GM23338 (cell line): ENCODE measurements at regions not wholly inside any gene's neighbourhood (a gene's known extent, or its start where the extent isn't known, plus 50 kb on each side); places are given as distances from the start of the nearest gene placed in this dataset.

Source experiments
- ATAC-seq: fragments of 200-7000 bp; cut with Tn5 transposase; 3 replicates; pipeline ENCODE4 v1.9.1; 2020
- DNase-seq: peaks from one replicate; pipeline ENCODE4 v3.0.0-alpha.2; 2015; ENCODE audit warnings: low spot score
- H2AFZ ChIP-seq: fragments of 200-600 bp; sonication (generic); 2 replicates; pipeline ENCODE4 v1.8.0; 2016; ENCODE audit warnings: antibody characterized with exemption, mild to moderate bottlenecking, moderate library complexity
- H3F3A ChIP-seq: fragments of 200-600 bp; sonication (generic); replicated peaks from 2 replicates; pipeline ENCODE4 v1.8.0; 2017; ENCODE audit warnings: antibody characterized with exemption, mixed run types, low read depth
- H3K27ac ChIP-seq: fragments of 200-600 bp; sonication (generic); 2 replicates; pipeline ENCODE4 v1.6.1; 2016; ENCODE audit warnings: low read depth
- H3K27me3 ChIP-seq: fragments of 200-600 bp; sonication (generic); 2 replicates; pipeline ENCODE4 v1.8.0; 2016; ENCODE audit warnings: mild to moderate bottlenecking, mixed run types, moderate library complexity; ENCODE audit not compliant: insufficient read depth
- H3K36me3 ChIP-seq: fragments of 200-600 bp; sonication (generic); 2 replicates; pipeline ENCODE4 v1.8.0; 2016; ENCODE audit warnings: mild to moderate bottlenecking; ENCODE audit not compliant: insufficient read depth
- H3K4me1 ChIP-seq: fragments of 200-600 bp; sonication (generic); 2 replicates; pipeline ENCODE4 v1.8.0; 2016; ENCODE audit warnings: mild to moderate bottlenecking, moderate library complexity; ENCODE audit not compliant: insufficient read depth
- H3K4me2 ChIP-seq: fragments of 200-600 bp; sonication (generic); 2 replicates; pipeline ENCODE4 v1.7.1; 2017; ENCODE audit warnings: mixed run types
- H3K4me3 ChIP-seq: fragments of 200-600 bp; sonication (generic); 2 replicates; pipeline ENCODE4 v1.6.1; 2016; ENCODE audit warnings: mixed run types
- H3K79me2 ChIP-seq: fragments of 200-600 bp; sonication (generic); replicated peaks from 2 replicates; pipeline ENCODE4 v1.8.0; 2017; ENCODE audit warnings: mild to moderate bottlenecking; ENCODE audit not compliant: insufficient read depth
- H3K9me2 ChIP-seq: fragments of 200-600 bp; sonication (generic); 2 replicates; pipeline ENCODE4 v1.8.0; 2017; ENCODE audit not compliant: insufficient read depth
- H4K20me1 ChIP-seq: fragments of 200-600 bp; sonication (generic); replicated peaks from 2 replicates; pipeline ENCODE4 v1.8.0; 2017; ENCODE audit warnings: mild to moderate bottlenecking; ENCODE audit not compliant: insufficient read depth
- H3K27ac Mint-ChIP-seq: 2 replicates; pipeline ENCODE4 v1.8.0; 2020; ENCODE audit warnings: inconsistent platforms, mild to moderate bottlenecking, moderate library complexity, mixed read lengths
- H3K27me3 Mint-ChIP-seq: 3 replicates; pipeline ENCODE4 v1.8.0; 2022; ENCODE audit warnings: low read depth, mild to moderate bottlenecking, moderate library complexity, mixed read lengths, inconsistent platforms; ENCODE audit not compliant: insufficient read depth, poor library complexity
- H3K36me3 Mint-ChIP-seq: 3 replicates; pipeline ENCODE4 v1.8.0; 2021; ENCODE audit warnings: low read depth, mild to moderate bottlenecking, inconsistent platforms, moderate library complexity, mixed read lengths
- H3K4me1 Mint-ChIP-seq: 3 replicates; pipeline ENCODE4 v1.8.0; 2020; ENCODE audit warnings: mild to moderate bottlenecking, inconsistent platforms, mixed read lengths
- H3K4me3 Mint-ChIP-seq: 3 replicates; pipeline ENCODE4 v1.8.0; 2021; ENCODE audit warnings: moderate library complexity, mild to moderate bottlenecking, inconsistent platforms, mixed read lengths
- H3K9me3 Mint-ChIP-seq: 3 replicates; pipeline ENCODE4 v1.8.0; 2020; ENCODE audit warnings: moderate library complexity, mild to moderate bottlenecking, inconsistent platforms, mixed read lengths
- CREB1 ChIP-seq: fragments of 250-450 bp; sonication (Bioruptor Pico); IDR thresholded peaks from 2 replicates; pipeline ENCODE4 v1.5.0; 2020; ENCODE audit warnings: low read depth, mild to moderate bottlenecking, moderate library complexity
- CTCF ChIP-seq, 2 experiments: fragments of 200-600 bp in 1 of 2; sonication (generic) in 1 of 2; conservative IDR thresholded peaks; 2 replicates each; pipeline versions ENCODE4 v1.5.1 to v1.6.1; 2016 to 2017; ENCODE audit warnings: antibody characterized with exemption in 2 of 2, low read depth in 2 of 2, mild to moderate bottlenecking in 2 of 2, moderate library complexity in 1 of 2
- ETS1 ChIP-seq: IDR thresholded peaks from 2 replicates; pipeline ENCODE4 v1.6.1; 2016; ENCODE audit warnings: antibody characterized with exemption
- EZH2 ChIP-seq: fragments of 200-600 bp; sonication (generic); IDR thresholded peaks from one replicate; pipeline ENCODE4 v1.8.0; 2017; ENCODE audit warnings: antibody characterized with exemption, mild to moderate bottlenecking, low read depth; ENCODE audit not compliant: unreplicated experiment
- EZH2phosphoT487 ChIP-seq: fragments of 200-600 bp; sonication (generic); IDR thresholded peaks from one replicate; pipeline ENCODE4 v1.8.1; 2018; ENCODE audit warnings: antibody characterized with exemption; ENCODE audit not compliant: unreplicated experiment
- JUNB ChIP-seq: IDR thresholded peaks from one replicate; pipeline ENCODE4 v1.6.1; 2016; ENCODE audit warnings: antibody characterized with exemption; ENCODE audit not compliant: unreplicated experiment
- NANOG ChIP-seq: IDR thresholded peaks from 2 replicates; pipeline ENCODE4 v1.6.1; 2016; ENCODE audit warnings: antibody characterized with exemption, borderline replicate concordance
- POLR2AphosphoS5 ChIP-seq: IDR thresholded peaks from 2 replicates; pipeline ENCODE4 v1.6.1; 2016; ENCODE audit warnings: antibody characterized with exemption, low read depth
- REST ChIP-seq: IDR thresholded peaks from one replicate; pipeline ENCODE4 v1.6.1; 2018; ENCODE audit warnings: antibody characterized with exemption; ENCODE audit not compliant: unreplicated experiment
- STAT1 ChIP-seq: IDR thresholded peaks from one replicate; pipeline ENCODE4 v1.6.1; 2016; ENCODE audit warnings: antibody characterized with exemption; ENCODE audit not compliant: unreplicated experiment
- ZNF114 ChIP-seq: fragments of 250-450 bp; sonication (Bioruptor Pico); IDR thresholded peaks from 2 replicates; pipeline ENCODE4 v1.5.0; 2020; ENCODE audit warnings: mild to moderate bottlenecking, moderate library complexity
- ZNF331 ChIP-seq: fragments of 250-450 bp; sonication (Bioruptor Pico); IDR thresholded peaks from 2 replicates; pipeline ENCODE4 v1.5.0; 2020; ENCODE audit warnings: low read depth, mild to moderate bottlenecking, moderate library complexity
- ZNF462 ChIP-seq: fragments of 250-450 bp; sonication (Bioruptor Pico); IDR thresholded peaks from 2 replicates; pipeline ENCODE4 v1.5.0; 2020; ENCODE audit warnings: mild to moderate bottlenecking, moderate library complexity

GRCh38 chr16:64133366-64133765, 988.5 kb downstream of the CDH11 start:
- H3K36me3 ChIP-seq = no peaks in the 10 kb centered on the region
- ATAC-seq (no peak), DNase-seq (no peak)
- no peak overlapping the region for H3K27ac Mint-ChIP-seq
- H3F3A ChIP-seq = no peaks in the 10 kb centered on the region
- no peaks in the 10 kb centered on the region for H3K79me2 ChIP-seq
- H2AFZ ChIP-seq = no peak overlapping the region; the same call in 1 of the 2 replicates
- H3K9me2 ChIP-seq = 0 out of 2 replicates have a peak, but pooled peaks cover 5% of the 10 kb centered on the region
- TF ChIP-seq ZNF462 (CRISPR knock-in tag) (no peak), EZH2 (no peak), STAT1 (no peak), CREB1 (CRISPR knock-in tag) (no peak), ETS1 (no peak), ZNF114 (CRISPR knock-in tag) (no peak), ZNF331 (no peak), JUNB (no peak), NANOG (no peak), POLR2AphosphoS5 (no peak), REST (no peak), CTCF (conservative IDR thresholded peaks at IDR 0.05; ENCODE audit: low read depth in 2 of 2) (no peak), EZH2phosphoT487 (no peak)
- H3K27me3 ChIP-seq = no peaks in the 10 kb centered on the region
- no peaks in the 10 kb centered on the region; the same call in 2 of the 3 replicates for H3K9me3 Mint-ChIP-seq
- no peaks in the 10 kb centered on the region for H4K20me1 ChIP-seq
- H3K4me3 ChIP-seq = no peak overlapping the region
- H3K4me1 ChIP-seq = no peaks in the 10 kb centered on the region
- H3K36me3 Mint-ChIP-seq = no peaks in the 10 kb centered on the region
- no peak overlapping the region for H3K27ac ChIP-seq
- H3K4me2 ChIP-seq = no peak overlapping the region
- no peak overlapping the region for H3K4me3 Mint-ChIP-seq
- H3K4me1 Mint-ChIP-seq = peaks cover 4% of the 10 kb centered on the region; the same call in 2 of the 3 replicates
- no peaks in the 10 kb centered on the region for H3K27me3 Mint-ChIP-seq
